H9 (cell line): ENCODE measurements at regions not wholly inside any gene's neighbourhood (a gene's known extent, or its start where the extent isn't known, plus 50 kb on each side); places are given as distances from the start of the nearest gene placed in this dataset.

Experiments used
- DNase-seq: peaks from one replicate; pipeline ENCODE4 v3.0.0-alpha.2; 2017
- H2AFZ ChIP-seq: one replicate; pipeline ENCODE4 v1.6.1; 2013; ENCODE audit warnings: mild to moderate bottlenecking, low read length, control low read depth, moderate library complexity
- H2AK5ac ChIP-seq: 2 replicates; pipeline ENCODE4 v1.6.1; 2013; ENCODE audit warnings: low read length, control low read depth, mixed read lengths; ENCODE audit not compliant: insufficient read length
- H2BK120ac ChIP-seq: one replicate; pipeline ENCODE4 v1.6.1; 2013; ENCODE audit warnings: low read depth, mild to moderate bottlenecking, low read length, control low read depth, inconsistent platforms; ENCODE audit not compliant: poor library complexity, severe bottlenecking
- H2BK12ac ChIP-seq: 2 replicates; pipeline ENCODE4 v1.6.1; 2013; ENCODE audit warnings: low read length, control low read depth, mixed read lengths, low read depth; ENCODE audit not compliant: insufficient read length
- H2BK15ac ChIP-seq: 2 replicates; pipeline ENCODE4 v1.6.1; 2013; ENCODE audit warnings: low read depth, low read length, control low read depth
- H2BK20ac ChIP-seq: one replicate; pipeline ENCODE4 v1.6.1; 2013; ENCODE audit warnings: low read depth, mild to moderate bottlenecking, low read length, control low read depth, inconsistent platforms; ENCODE audit not compliant: poor library complexity, severe bottlenecking
- H2BK5ac ChIP-seq: 2 replicates; pipeline ENCODE4 v1.6.1; 2013; ENCODE audit warnings: low read length, control low read depth, mixed read lengths; ENCODE audit not compliant: insufficient read length
- H3K14ac ChIP-seq: 2 replicates; pipeline ENCODE4 v1.6.1; 2013; ENCODE audit warnings: low read length, control low read depth; ENCODE audit not compliant: insufficient read depth
- H3K18ac ChIP-seq: 2 replicates; pipeline ENCODE4 v1.6.1; 2013; ENCODE audit warnings: low read depth, mild to moderate bottlenecking, mixed read lengths, low read length, control low read depth; ENCODE audit not compliant: insufficient read length
- H3K23ac ChIP-seq: 2 replicates; pipeline ENCODE4 v1.6.1; 2013; ENCODE audit warnings: low read length, control low read depth, mixed read lengths, low read depth; ENCODE audit not compliant: insufficient read length
- H3K23me2 ChIP-seq: 2 replicates; pipeline ENCODE4 v1.6.1; 2013; ENCODE audit warnings: low read depth, mild to moderate bottlenecking, mixed read lengths, low read length, control low read depth; ENCODE audit not compliant: insufficient read length, poor library complexity, severe bottlenecking
- H3K27ac ChIP-seq: 2 replicates; pipeline ENCODE4 v1.5.1; 2013; ENCODE audit warnings: low read length, control low read depth, mixed read lengths, low read depth; ENCODE audit not compliant: insufficient read length
- H3K27me3 ChIP-seq: 2 replicates; pipeline ENCODE4 v1.6.1; 2013; ENCODE audit warnings: low read length, control low read depth, inconsistent platforms; ENCODE audit not compliant: insufficient read depth
- H3K4ac ChIP-seq: 2 replicates; pipeline ENCODE4 v1.6.1; 2013; ENCODE audit warnings: low read depth, mild to moderate bottlenecking, control low read depth, inconsistent platforms, low read length, moderate library complexity
- H3K4me1 ChIP-seq: 2 replicates; pipeline ENCODE4 v1.6.1; 2013; ENCODE audit warnings: low read length, control low read depth, inconsistent platforms; ENCODE audit not compliant: insufficient read depth
- H3K4me2 ChIP-seq: 2 replicates; pipeline ENCODE4 v1.6.1; 2013; ENCODE audit warnings: low read length, control low read depth, mixed read lengths; ENCODE audit not compliant: insufficient read length, insufficient read depth
- H3K56ac ChIP-seq: 2 replicates; pipeline ENCODE4 v1.6.1; 2013; ENCODE audit warnings: low read depth, mild to moderate bottlenecking, mixed read lengths, low read length, control low read depth; ENCODE audit not compliant: insufficient read length
- H3K79me1 ChIP-seq: 2 replicates; pipeline ENCODE4 v1.6.1; 2013; ENCODE audit warnings: low read depth, mild to moderate bottlenecking, moderate library complexity, low read length, control low read depth, inconsistent platforms; ENCODE audit not compliant: insufficient read depth, poor library complexity, severe bottlenecking
- H3K79me2 ChIP-seq: 2 replicates; pipeline ENCODE4 v1.6.1; 2013; ENCODE audit warnings: low read length, control low read depth, inconsistent platforms; ENCODE audit not compliant: insufficient read depth
- H3K9ac ChIP-seq: 2 replicates; pipeline ENCODE4 v1.6.1; 2013; ENCODE audit warnings: low read length, control low read depth, mixed read lengths; ENCODE audit not compliant: insufficient read length; ENCODE audit errors: extremely low read depth
- H3K9me3 ChIP-seq: one replicate; pipeline ENCODE4 v1.6.1; 2013; ENCODE audit warnings: low read depth, low read length, inconsistent platforms; ENCODE audit not compliant: control insufficient read depth
- H3T11ph ChIP-seq: one replicate; pipeline ENCODE4 v1.6.1; 2013; ENCODE audit warnings: mild to moderate bottlenecking, low read length, control low read depth, inconsistent platforms
- H4K20me1 ChIP-seq: one replicate; pipeline ENCODE4 v1.6.1; 2013; ENCODE audit not compliant: control insufficient read depth, insufficient read length, insufficient read depth
- H4K5ac ChIP-seq: 2 replicates; pipeline ENCODE4 v1.6.1; 2013; ENCODE audit warnings: low read depth, mild to moderate bottlenecking, mixed read lengths, low read length, control low read depth; ENCODE audit not compliant: insufficient read length
- H4K8ac ChIP-seq: replicated peaks from 2 replicates; pipeline ENCODE4 v1.6.1; 2013; ENCODE audit warnings: low read length, control low read depth, mixed read lengths, low read depth; ENCODE audit not compliant: insufficient read length
- H4K91ac ChIP-seq: 2 replicates; pipeline ENCODE4 v1.6.1; 2013; ENCODE audit warnings: low read depth, mild to moderate bottlenecking, moderate library complexity, mixed read lengths, low read length, control low read depth; ENCODE audit not compliant: insufficient read length
- H3K27ac Mint-ChIP-seq, 3 experiments: 2 replicates in 2 of 3; 3 replicates in 1 of 3; pipeline ENCODE4 v1.8.0; 2020 to 2021; ENCODE audit warnings: mixed read lengths in 3 of 3, mild to moderate bottlenecking in 1 of 3, moderate library complexity in 1 of 3
- H3K27me3 Mint-ChIP-seq: 2 replicates; pipeline ENCODE4 v1.8.0; 2021; ENCODE audit warnings: low read depth, mild to moderate bottlenecking, moderate library complexity, mixed read lengths
- H3K36me3 Mint-ChIP-seq, 3 experiments: 2 replicates in 2 of 3; 3 replicates in 1 of 3; pipeline ENCODE4 v1.8.0; 2020 to 2021; ENCODE audit warnings: low read depth in 3 of 3, mixed read lengths in 3 of 3; ENCODE audit not compliant: insufficient read depth in 1 of 3
- H3K4me1 Mint-ChIP-seq, 2 experiments: 2 replicates each; pipeline ENCODE4 v1.8.0; 2020; ENCODE audit warnings: mixed read lengths in 2 of 2
- H3K4me3 Mint-ChIP-seq, 2 experiments: 2 replicates in 1 of 2; 3 replicates in 1 of 2; pipeline ENCODE4 v1.8.0; 2020 to 2021; ENCODE audit warnings: mild to moderate bottlenecking in 2 of 2, mixed read lengths in 2 of 2, moderate library complexity in 1 of 2
- H3K9me3 Mint-ChIP-seq, 2 experiments: 2 replicates in 1 of 2; 3 replicates in 1 of 2; pipeline ENCODE4 v1.8.0; 2020; ENCODE audit warnings: mild to moderate bottlenecking in 2 of 2, mixed read lengths in 2 of 2, moderate library complexity in 1 of 2
- CTCF ChIP-seq: fragments of 200-600 bp; sonication (generic); conservative IDR thresholded peaks from 3 replicates; pipeline ENCODE4 v1.8.0; 2021; ENCODE audit warnings: antibody characterized with exemption, mild to moderate bottlenecking
- WGBS: extraction: QIAGEN DNeasy Blood & Tissue Kit; methylation state at CpG from one replicate; pipeline ENCODE4 v1.1.7; 2013; ENCODE audit warnings: missing lambda C conversion rate, low lambda C conversion rate, mixed read lengths; ENCODE audit not compliant: insufficient read length; ENCODE audit errors: extremely low coverage; 5-methylcytosine and 5-hydroxymethylcytosine counted together

GRCh38 chr5:3197304-3198073 is 398.1 kb upstream of the IRX1 start:
- Histone ChIP-seq H2BK20ac (no peak overlapping the region), H2BK120ac (no peak overlapping the region), H2AK5ac (no peak overlapping the region), H4K8ac (no peak overlapping the region), H4K91ac (no peak overlapping the region), H3K23me2 (peaks cover 9% of the 10 kb centered on the region), H3K4ac (no peak overlapping the region), H3K79me1 (no peaks in the 10 kb centered on the region), H3K56ac (no peak overlapping the region), H3K27ac (no peak overlapping the region), H3K4me2 (peak overlapping the region; percentile 82), H3K4me1 (no peaks in the 10 kb centered on the region), H3K27me3 (no peaks in the 10 kb centered on the region; the same call in 1 of the 2 replicates), H3K79me2 (no peaks in the 10 kb centered on the region), H3K14ac (peak overlapping the region; percentile 47; the same call in 1 of the 2 replicates), H2BK12ac (no peak overlapping the region), H2BK5ac (no peak overlapping the region), H3K9me3 (no peaks in the 10 kb centered on the region), H3T11ph (no peak overlapping the region), H3K18ac (peak overlapping the region; percentile 50), H4K5ac (no peak overlapping the region), H2BK15ac (no peak overlapping the region), H4K20me1 (no peaks in the 10 kb centered on the region), H3K9ac (no peak overlapping the region), H2AFZ (no peak overlapping the region), H3K23ac (no peak overlapping the region)
- peaks cover 54 to 57% of the 10 kb centered on the region in 2 experiments for H3K4me1 Mint-ChIP-seq
- no peak overlapping the region; a peak in 1 of 7 replicates for H3K27ac Mint-ChIP-seq
- no peaks in the 10 kb centered on the region; a peak in 1 of 5 replicates for H3K9me3 Mint-ChIP-seq
- H3K4me3 Mint-ChIP-seq = peak overlapping the region; percentile 68 to 82
- H3K36me3 Mint-ChIP-seq = no peaks in the 10 kb centered on the region
- WGBS = no CpG with 5 or more reads among the region's 29 CpGs
- peaks cover 50% of the 10 kb centered on the region for H3K27me3 Mint-ChIP-seq
- DNase-seq = peak; percentile 61
- peak; percentile 11; the same call in 1 of the 3 replicates for TF ChIP-seq CTCF
